B cell (primary cell): ENCODE measurements at regions not wholly inside any gene's neighbourhood (a gene's known extent, or its start where the extent isn't known, plus 50 kb on each side); places are given as distances from the start of the nearest gene placed in this dataset.

ENCODE experiments used
- ATAC-seq: fragments of 200-7000 bp; cut with Tn5 transposase; one replicate; pipeline ENCODE4 v1.10.0; 2021; ENCODE audit warnings: low read depth, mild to moderate bottlenecking, moderate number of reproducible peaks, moderate library complexity
- CTCF ChIA-PET: fragments of 350-600 bp; sonication (Branson Sonifier 250); formaldehyde crosslinking; loops from one replicate; lab custom pipeline; 2021; ENCODE audit warnings: antibody characterized with exemption, inconsistent platforms; lab: Charles Lee
- POLR2A ChIA-PET: fragments of 350-600 bp; sonication (Branson Sonifier 250); formaldehyde crosslinking; loops from one replicate; lab custom pipeline; 2021; ENCODE audit warnings: antibody characterized with exemption; lab: Charles Lee
- DNase-seq: peaks from one replicate; pipeline ENCODE4 v3.0.0; 2013
- H2AFZ ChIP-seq: 2 replicates; pipeline ENCODE4 v1.6.1; 2012; ENCODE audit warnings: mild to moderate bottlenecking, low read depth, low read length; ENCODE audit not compliant: insufficient read depth, poor library complexity, severe bottlenecking
- H3K27ac ChIP-seq, 2 donors: 1 replicate in 1 of 2; 2 replicates in 1 of 2; pipeline ENCODE4 v1.5.1; 2012 to 2013; ENCODE audit warnings: low read length in 2 of 2, mild to moderate bottlenecking in 2 of 2, moderate library complexity in 1 of 2
- H3K27me3 ChIP-seq, 4 experiments: fragments of 200-600 bp in 1 of 4; sonication (generic) in 1 of 4; replicated peaks in 1 of 4; 1 replicate in 2 of 4; 2 replicates in 2 of 4; pipeline versions ENCODE4 v1.6.1 to v1.7.0; 2013 to 2016; ENCODE audit warnings: low read length in 3 of 4, mild to moderate bottlenecking in 2 of 4, mixed read lengths in 1 of 4, moderate library complexity in 1 of 4; ENCODE audit not compliant: insufficient read depth in 4 of 4, control insufficient read depth in 3 of 4; ENCODE audit errors: control extremely low read depth in 1 of 4
- H3K36me3 ChIP-seq, 2 experiments: replicated peaks in 1 of 2; 1 replicate in 1 of 2; 2 replicates in 1 of 2; pipeline versions ENCODE4 v1.6.1 to v1.7.1; 2013; ENCODE audit warnings: low read length in 1 of 2; ENCODE audit not compliant: insufficient read depth in 2 of 2, control insufficient read depth in 1 of 2; ENCODE audit errors: control extremely low read depth in 1 of 2, extremely low read depth in 1 of 2
- H3K4me1 ChIP-seq, 2 donors: fragments of 200-600 bp in 1 of 2; sonication (generic) in 1 of 2; 1 replicate in 1 of 2; 2 replicates in 1 of 2; pipeline versions ENCODE4 v1.5.1 to v1.6.1; 2013 to 2017; ENCODE audit warnings: low read length in 2 of 2; ENCODE audit not compliant: control insufficient read depth in 2 of 2, insufficient read depth in 2 of 2
- H3K4me2 ChIP-seq: replicated peaks from 2 replicates; pipeline ENCODE3; 2012; ENCODE audit warnings: mild to moderate bottlenecking, low read depth, low read length; ENCODE audit not compliant: poor library complexity, severe bottlenecking
- H3K4me3 ChIP-seq, 5 experiments: fragments of 200-600 bp in 1 of 5; sonication (generic) in 1 of 5; 1 replicate in 3 of 5; 2 replicates in 2 of 5; pipeline versions ENCODE4 v1.5.1 to v1.7.0; 2011 to 2016; ENCODE audit warnings: low read length in 4 of 5, mild to moderate bottlenecking in 4 of 5, low read depth in 2 of 5, control low read depth in 1 of 5, moderate library complexity in 1 of 5; ENCODE audit not compliant: insufficient read depth in 1 of 5; ENCODE audit errors: control extremely low read depth in 1 of 5, extremely low read depth in 1 of 5
- H3K79me2 ChIP-seq: fragments of 200-600 bp; sonication (generic); one replicate; pipeline ENCODE4 v1.6.0; 2016; ENCODE audit warnings: low read length; ENCODE audit not compliant: control insufficient read depth, insufficient read depth
- H3K9ac ChIP-seq: fragments of 200-600 bp; sonication (generic); 2 replicates; pipeline ENCODE4 v1.6.1; 2017; ENCODE audit warnings: mild to moderate bottlenecking, low read length, moderate library complexity
- H3K9me3 ChIP-seq, 3 donors: one replicate each; pipeline versions ENCODE4 v1.6.1 to v1.7.1; 2013; ENCODE audit warnings: low read length in 2 of 3; ENCODE audit not compliant: control insufficient read depth in 2 of 3, insufficient read depth in 1 of 3; ENCODE audit errors: control extremely low read depth in 1 of 3
- H4K20me1 ChIP-seq: 2 replicates; pipeline ENCODE4 v1.6.0; 2012; ENCODE audit warnings: mild to moderate bottlenecking, low read length; ENCODE audit not compliant: insufficient read depth, control insufficient read depth, poor library complexity, severe bottlenecking
- H3K27ac Mint-ChIP-seq: one replicate; pipeline ENCODE4 v1.8.0; 2021; ENCODE audit warnings: mixed read lengths
- H3K27me3 Mint-ChIP-seq: one replicate; pipeline ENCODE4 v1.8.0; 2021; ENCODE audit warnings: mixed read lengths
- H3K4me1 Mint-ChIP-seq: one replicate; pipeline ENCODE4 v1.8.0; 2021; ENCODE audit warnings: mixed read lengths
- H3K4me3 Mint-ChIP-seq: one replicate; pipeline ENCODE4 v1.8.0; 2021; ENCODE audit warnings: mixed read lengths
- H3K9me3 Mint-ChIP-seq: one replicate; pipeline ENCODE4 v1.8.0; 2022; ENCODE audit warnings: mixed read lengths; ENCODE audit not compliant: insufficient read depth
- CTCF ChIP-seq: fragments of 200-600 bp; IDR thresholded peaks from one replicate; pipeline ENCODE4 v1.8.0; 2022; ENCODE audit warnings: antibody characterized with exemption, mild to moderate bottlenecking
- EZH2 ChIP-seq: IDR thresholded peaks from 2 replicates; pipeline ENCODE4 v1.6.1; 2012; ENCODE audit warnings: borderline replicate concordance, low read depth, mild to moderate bottlenecking, moderate library complexity, low read length; ENCODE audit not compliant: insufficient read depth, poor library complexity, severe bottlenecking
- WGBS: methylation state at CpG from one replicate; pipeline ENCODE4 v1.1.5; 2013; ENCODE audit warnings: missing lambda C conversion rate; ENCODE audit not compliant: insufficient coverage; 5-methylcytosine and 5-hydroxymethylcytosine counted together
- intact Hi-C: fragments of 100-400 bp; cut with micrococcal nuclease; formaldehyde crosslinking; loops from one replicate; pipeline ENCODE4 v1.10.0; 2022

- POLR2A ChIA-PET, result no interaction called here
These were observed 394.0 kb upstream of the B3GALT2 start for GRCh38 chr1:193580419-193580818.

GRCh38 chr1:193579323-193579722, 392.9 kb upstream of the B3GALT2 start:
- Histone ChIP-seq H2AFZ (no peak overlapping the region), H3K9me3 (no peaks in the 10 kb centered on the region), H3K27ac (no peak overlapping the region), H3K79me2 (no peaks in the 10 kb centered on the region), H3K4me1 (no peaks in the 10 kb centered on the region), H3K36me3 (no peaks in the 10 kb centered on the region), H3K9ac (no peak overlapping the region), H3K27me3 (peaks cover 0 to 3% (median 0%) of the 10 kb centered on the region in 4 experiments), H4K20me1 (no peaks in the 10 kb centered on the region), H3K4me2 (no peak overlapping the region), H3K4me3 (no peak overlapping the region)
- Mint-ChIP-seq H3K4me3 (no peak overlapping the region), H3K27ac (no peak overlapping the region), H3K9me3 (no peaks in the 10 kb centered on the region), H3K27me3 (peaks cover 29% of the 10 kb centered on the region), H3K4me1 (no peaks in the 10 kb centered on the region)
- intact Hi-C loops, result no loop called here
- ChIA-PET POLR2A (no interaction called here), CTCF (no interaction called here)
- WGBS, result no CpG with 5 or more reads among the region's 1 CpG
- no peak for DNase-seq
- TF ChIP-seq CTCF (no peak), EZH2 (no peak)
- no peak for ATAC-seq

More at GRCh38 chr1:193580419-193580818, 394.0 kb upstream of the B3GALT2 start:
- Histone ChIP-seq H3K4me1 (no peaks in the 10 kb centered on the region), H4K20me1 (no peaks in the 10 kb centered on the region), H3K9me3 (no peaks in the 10 kb centered on the region), H3K9ac (no peak overlapping the region), H3K4me3 (no peak overlapping the region), H3K27me3 (peaks cover 0 to 3% (median 0%) of the 10 kb centered on the region in 4 experiments), H3K79me2 (no peaks in the 10 kb centered on the region), H3K4me2 (no peak overlapping the region), H2AFZ (no peak overlapping the region), H3K27ac (no peak overlapping the region), H3K36me3 (no peaks in the 10 kb centered on the region)
- intact Hi-C loops, result no loop called here
- CTCF ChIA-PET, result interaction anchor here (0.9 kb wide), 1 partner anchor 10 kb away, joined by 3 read pairs; no protein-coding TSS in a partner anchor
- Mint-ChIP-seq H3K4me3 (no peak overlapping the region), H3K27me3 (peaks cover 29% of the 10 kb centered on the region), H3K4me1 (no peaks in the 10 kb centered on the region), H3K9me3 (no peaks in the 10 kb centered on the region), H3K27ac (no peak overlapping the region)
- DNase-seq (no peak), ATAC-seq (no peak)
- TF ChIP-seq EZH2 (no peak), CTCF (no peak)
- WGBS, result no CpG with 5 or more reads among the region's 3 CpGs
